Esophagus muscularis mucosa (tissue), 4 donors: ENCODE measurements at regions not wholly inside any gene's neighbourhood (a gene's known extent, or its start where the extent isn't known, plus 50 kb on each side); places are given as distances from the start of the nearest gene placed in this dataset.

Source experiments
- DNase-seq: peaks from one replicate; pipeline ENCODE4 v3.0.0-alpha.2; 2017; ENCODE audit errors: extremely low spot score
- H3K27ac ChIP-seq, 4 donors: fragments of 200-600 bp; sonication (generic); replicated peaks in 1 of 4; 1 replicate in 3 of 4; 2 replicates in 1 of 4; pipeline ENCODE4 v1.5.1; 2016 to 2019; ENCODE audit warnings: mild to moderate bottlenecking in 1 of 4
- H3K27me3 ChIP-seq, 4 donors: fragments of 200-600 bp; sonication (generic); one replicate each; pipeline versions ENCODE4 v1.5.1 to v1.6.0; 2016 to 2019
- H3K36me3 ChIP-seq, 4 donors: fragments of 200-600 bp; sonication (generic); one replicate each; pipeline ENCODE4 v1.5.1; 2016 to 2019
- H3K4me1 ChIP-seq, 4 donors: fragments of 200-600 bp; sonication (generic); one replicate each; pipeline ENCODE4 v1.5.1; 2016 to 2019
- H3K4me3 ChIP-seq, 4 donors: fragments of 200-600 bp; sonication (generic); 1 replicate in 2 of 4; 2 replicates in 2 of 4; pipeline ENCODE4 v1.5.1; 2016 to 2019; ENCODE audit warnings: mild to moderate bottlenecking in 4 of 4, moderate library complexity in 1 of 4
- H3K9me3 ChIP-seq, 4 donors: fragments of 200-600 bp; sonication (generic); 1 replicate in 3 of 4; 2 replicates in 1 of 4; pipeline ENCODE4 v1.5.1; 2016 to 2019
- EP300 ChIP-seq: sonication (generic); formaldehyde crosslinking; IDR thresholded peaks from one replicate; pipeline ENCODE4 v1.6.1; 2017; ENCODE audit warnings: antibody characterized with exemption
- POLR2A ChIP-seq: fragments of 450-650 bp; IDR thresholded peaks from one replicate; pipeline ENCODE4 v1.6.1; 2017; ENCODE audit warnings: antibody characterized with exemption, moderate library complexity, mild to moderate bottlenecking, low read depth
- POLR2AphosphoS5 ChIP-seq, 2 donors: sonication (generic); formaldehyde crosslinking; IDR thresholded peaks; one replicate each; pipeline ENCODE4 v1.6.1; 2017; ENCODE audit warnings: antibody characterized with exemption in 2 of 2
- WGBS: methylation state at CpG from one replicate; pipeline ENCODE4 v1.1.5; 2018; 5-methylcytosine and 5-hydroxymethylcytosine counted together
- intact Hi-C: fragments of 100-400 bp; cut with DNase I; formaldehyde crosslinking; loops from one replicate; pipeline ENCODE4 v1.15.1; 2023
- TF ChIP-seq, protein P1 (sequence below), 3 experiments: fragments of 200-600 bp in 2 of 3; fragments of 450-650 bp in 1 of 3; sonication (generic) in 2 of 3; IDR thresholded peaks; one replicate each; pipeline ENCODE4 v1.5.1; 2017 to 2019; ENCODE audit warnings: antibody characterized with exemption in 3 of 3, mild to moderate bottlenecking in 2 of 3, moderate library complexity in 1 of 3

DNA sequence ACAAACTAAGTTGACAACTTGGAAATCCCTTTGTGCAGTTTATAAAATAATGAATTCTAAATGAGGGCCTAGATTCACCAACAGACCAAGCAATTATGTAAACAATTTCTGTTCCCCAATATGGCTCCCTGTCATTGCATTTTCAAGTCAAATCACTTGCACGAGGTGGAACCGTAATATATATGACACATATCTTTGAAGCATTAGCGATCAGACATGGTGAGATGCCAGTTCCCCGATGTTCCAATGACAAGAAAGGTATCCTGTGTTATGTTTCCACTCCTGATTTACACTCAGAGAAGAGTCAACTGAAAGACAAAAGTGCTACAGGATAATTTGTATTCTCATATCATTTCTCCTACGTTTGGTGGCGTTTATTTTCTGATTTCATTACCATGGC is 108.5 kb upstream of the TDRD3 start:
- H3K9me3 ChIP-seq, result no peaks in the 10 kb centered on the region
- H3K36me3 ChIP-seq, result no peaks in the 10 kb centered on the region
- DNase-seq, result no peak
- TF ChIP-seq POLR2A (no peak), EP300 (no peak), POLR2AphosphoS5 (IDR thresholded peaks at IDR 0.05) (no peak)
- TF ChIP-seq, protein P1, sequence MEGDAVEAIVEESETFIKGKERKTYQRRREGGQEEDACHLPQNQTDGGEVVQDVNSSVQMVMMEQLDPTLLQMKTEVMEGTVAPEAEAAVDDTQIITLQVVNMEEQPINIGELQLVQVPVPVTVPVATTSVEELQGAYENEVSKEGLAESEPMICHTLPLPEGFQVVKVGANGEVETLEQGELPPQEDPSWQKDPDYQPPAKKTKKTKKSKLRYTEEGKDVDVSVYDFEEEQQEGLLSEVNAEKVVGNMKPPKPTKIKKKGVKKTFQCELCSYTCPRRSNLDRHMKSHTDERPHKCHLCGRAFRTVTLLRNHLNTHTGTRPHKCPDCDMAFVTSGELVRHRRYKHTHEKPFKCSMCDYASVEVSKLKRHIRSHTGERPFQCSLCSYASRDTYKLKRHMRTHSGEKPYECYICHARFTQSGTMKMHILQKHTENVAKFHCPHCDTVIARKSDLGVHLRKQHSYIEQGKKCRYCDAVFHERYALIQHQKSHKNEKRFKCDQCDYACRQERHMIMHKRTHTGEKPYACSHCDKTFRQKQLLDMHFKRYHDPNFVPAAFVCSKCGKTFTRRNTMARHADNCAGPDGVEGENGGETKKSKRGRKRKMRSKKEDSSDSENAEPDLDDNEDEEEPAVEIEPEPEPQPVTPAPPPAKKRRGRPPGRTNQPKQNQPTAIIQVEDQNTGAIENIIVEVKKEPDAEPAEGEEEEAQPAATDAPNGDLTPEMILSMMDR (IDR thresholded peaks at IDR 0.05), result no peak
- no peak overlapping the region for H3K27ac ChIP-seq
- H3K4me1 ChIP-seq, result no peaks in the 10 kb centered on the region
- intact Hi-C loops, result no loop called here
- H3K4me3 ChIP-seq, result no peak overlapping the region
- no peaks in the 10 kb centered on the region for H3K27me3 ChIP-seq
- 49% methylated on average over 6 of the region's 6 CpGs for WGBS

DNA sequence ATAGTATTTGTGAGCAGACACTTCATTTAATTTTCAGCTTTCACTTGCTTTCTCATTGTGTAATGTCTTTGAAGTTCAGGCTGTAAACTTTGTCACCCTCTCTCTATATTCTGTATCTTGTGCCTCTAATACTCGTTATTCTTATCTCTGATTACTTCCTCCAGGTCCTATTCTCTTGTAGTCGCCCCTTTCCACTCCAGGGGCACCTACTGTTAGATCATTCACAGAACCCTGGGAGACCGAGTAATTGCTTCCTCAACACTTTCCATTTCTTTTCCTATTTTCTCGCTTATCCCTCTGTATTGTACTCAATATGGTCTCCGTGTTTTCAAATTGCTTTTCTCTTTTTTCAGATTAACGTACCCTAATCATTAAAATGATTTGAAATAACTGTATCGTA is 93.9 kb upstream of the TDRD3 start:
- no peak for TF ChIP-seq POLR2A
- H3K4me1 ChIP-seq, result no peaks in the 10 kb centered on the region
- no peaks in the 10 kb centered on the region for H3K27me3 ChIP-seq
- DNase-seq, result no peak
- H3K4me3 ChIP-seq, result no peak overlapping the region
- H3K9me3 ChIP-seq, result no peaks in the 10 kb centered on the region
- intact Hi-C loops, result no loop called here
- no peak overlapping the region for H3K27ac ChIP-seq
- WGBS, result 72% methylated on average over 7 of the region's 7 CpGs
- no peaks in the 10 kb centered on the region for H3K36me3 ChIP-seq

DNA sequence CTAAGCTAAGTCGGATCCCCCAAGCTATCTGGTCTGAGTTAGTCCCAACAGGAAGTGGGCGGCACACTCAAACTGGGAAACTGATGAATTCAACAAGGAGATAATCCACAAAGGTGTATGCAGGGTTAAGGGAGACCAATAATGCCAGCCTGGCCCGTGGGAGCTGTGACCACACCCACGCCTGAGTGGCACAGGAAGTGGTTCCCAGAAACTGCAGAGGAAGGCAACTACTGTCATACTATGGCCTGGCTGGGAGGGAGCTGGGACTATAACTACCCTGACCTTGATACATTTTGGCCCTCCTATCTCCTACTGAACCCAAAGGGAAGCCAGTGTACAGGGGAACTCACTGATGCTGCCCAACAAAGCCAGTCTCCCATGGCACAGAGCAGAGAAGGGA is 85.5 kb upstream of the TDRD3 start:
- H3K4me3 ChIP-seq, result no peak overlapping the region
- TF ChIP-seq POLR2A, result no peak
- TF ChIP-seq POLR2AphosphoS5 (IDR thresholded peaks at IDR 0.05), result no peak
- TF ChIP-seq EP300, result no peak
- TF ChIP-seq, protein P1 (IDR thresholded peaks at IDR 0.05), result no peak
- no peaks in the 10 kb centered on the region for H3K9me3 ChIP-seq
- H3K27me3 ChIP-seq, result no peaks in the 10 kb centered on the region
- intact Hi-C loops, result no loop called here
- 71% methylated on average over 4 of the region's 4 CpGs for WGBS
- no peak for DNase-seq
- H3K27ac ChIP-seq, result no peak overlapping the region
- no peaks in the 10 kb centered on the region for H3K36me3 ChIP-seq
- no peaks in the 10 kb centered on the region for H3K4me1 ChIP-seq

DNA sequence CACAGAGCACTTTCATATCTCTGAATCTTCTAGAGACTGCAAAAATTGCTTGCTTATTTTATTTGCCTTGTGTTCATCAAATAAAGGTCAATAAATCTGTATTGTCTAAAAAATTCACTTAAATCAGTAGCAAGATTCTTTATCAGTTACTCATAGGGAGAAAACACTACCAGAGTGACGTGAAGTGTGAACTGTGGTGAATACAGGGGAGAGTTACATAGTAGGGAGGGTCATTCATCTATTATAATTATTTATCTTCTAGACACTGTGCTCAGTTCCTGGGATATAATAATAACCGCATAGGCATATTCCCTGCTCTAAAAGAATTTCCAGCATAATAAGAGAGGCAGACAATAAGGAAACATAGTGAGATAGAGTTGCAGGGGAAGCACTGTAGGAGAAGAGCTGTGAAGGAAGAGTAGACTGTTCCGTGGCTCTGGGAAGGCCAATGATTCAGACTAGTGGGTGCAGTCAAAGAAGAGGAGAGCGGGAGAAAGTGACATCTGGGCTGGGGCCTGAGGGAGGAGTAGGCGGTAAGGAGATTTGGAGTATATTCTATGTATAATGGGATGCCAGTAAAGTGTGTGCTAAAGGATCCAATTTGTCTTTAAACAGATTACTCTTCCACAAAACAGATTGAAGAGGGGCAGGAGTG is 84.0 kb upstream of the TDRD3 start:
- Histone ChIP-seq H3K4me1 (no peaks in the 10 kb centered on the region), H3K9me3 (no peaks in the 10 kb centered on the region), H3K27me3 (no peaks in the 10 kb centered on the region), H3K36me3 (no peaks in the 10 kb centered on the region), H3K4me3 (no peak overlapping the region), H3K27ac (no peak overlapping the region)
- intact Hi-C loops, result no loop called here
- TF ChIP-seq POLR2AphosphoS5 (IDR thresholded peaks at IDR 0.05) (no peak), POLR2A (no peak)
- WGBS, result 83% methylated on average over 5 of the region's 5 CpGs
- no peak for DNase-seq

DNA sequence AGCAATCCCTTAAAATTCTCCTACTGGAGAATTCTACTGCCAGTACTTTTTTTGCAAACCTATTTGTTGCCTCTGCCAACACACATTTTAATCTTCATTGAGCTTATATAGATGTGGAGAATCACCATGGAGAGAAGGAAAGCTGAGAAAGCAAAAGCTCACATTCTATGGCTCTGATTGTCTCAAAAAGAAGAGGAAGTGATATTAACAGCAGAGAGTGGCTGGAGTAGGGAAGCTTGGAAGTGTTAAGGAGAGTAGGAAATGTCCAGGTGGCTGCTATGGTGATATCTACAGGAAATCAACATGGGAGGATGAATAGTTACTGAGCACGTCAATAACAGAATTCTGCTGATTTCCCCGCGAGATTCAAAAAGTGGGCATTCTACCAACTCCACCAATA is 78.8 kb upstream of the TDRD3 start:
- H3K4me1 ChIP-seq, result no peaks in the 10 kb centered on the region
- H3K36me3 ChIP-seq, result no peaks in the 10 kb centered on the region
- intact Hi-C loops, result no loop called here
- DNase-seq, result no peak
- TF ChIP-seq POLR2A, result no peak
- TF ChIP-seq EP300, result no peak
- TF ChIP-seq POLR2AphosphoS5 (IDR thresholded peaks at IDR 0.05), result no peak
- TF ChIP-seq, protein P1 (IDR thresholded peaks at IDR 0.05), result no peak
- H3K27ac ChIP-seq, result no peak overlapping the region
- no peaks in the 10 kb centered on the region for H3K27me3 ChIP-seq
- no peaks in the 10 kb centered on the region for H3K9me3 ChIP-seq
- H3K4me3 ChIP-seq, result no peak overlapping the region
- WGBS, result 73% methylated on average over 3 of the region's 3 CpGs

DNA sequence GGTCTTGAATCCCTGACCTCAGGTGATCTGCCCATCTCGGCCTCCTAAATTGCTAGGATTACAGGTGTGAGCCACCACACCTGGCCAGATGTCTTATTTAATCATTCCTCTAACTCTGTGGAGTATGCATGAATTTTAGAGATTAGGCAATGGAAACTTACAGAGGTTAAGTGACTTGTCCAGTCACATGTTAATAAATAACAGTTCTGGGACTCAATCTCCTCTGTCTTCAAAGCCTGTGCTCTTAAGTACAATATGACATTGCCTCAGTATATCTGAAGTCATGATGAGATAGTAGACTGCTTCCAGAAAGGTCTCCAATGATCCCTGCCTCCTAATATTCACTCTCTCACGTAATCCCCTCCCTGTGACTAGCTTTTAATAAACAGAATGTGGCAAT is 72.9 kb upstream of the TDRD3 start:
- no peak overlapping the region for H3K4me3 ChIP-seq
- no peaks in the 10 kb centered on the region for H3K27me3 ChIP-seq
- no peak for DNase-seq
- TF ChIP-seq, protein P1 (IDR thresholded peaks at IDR 0.05), result no peak
- TF ChIP-seq POLR2AphosphoS5 (IDR thresholded peaks at IDR 0.05) (no peak), EP300 (no peak), POLR2A (no peak)
- H3K9me3 ChIP-seq, result no peaks in the 10 kb centered on the region
- no peaks in the 10 kb centered on the region for H3K36me3 ChIP-seq
- H3K27ac ChIP-seq, result no peak overlapping the region
- peaks cover 0 to 13% (median 5%) of the 10 kb centered on the region in 4 donors for H3K4me1 ChIP-seq
- intact Hi-C loops, result no loop called here
- WGBS, result 96% methylated on average over 2 of the region's 2 CpGs
